Erythroblast (primary cell): ENCODE measurements at regions not wholly inside any gene's neighbourhood (a gene's known extent, or its start where the extent isn't known, plus 50 kb on each side); places are given as distances from the start of the nearest gene placed in this dataset.

Source experiments
- GATA1 ChIP-seq: IDR thresholded peaks from 2 replicates; pipeline ENCODE4 v1.6.1; 2011; ENCODE audit warnings: low read depth, mild to moderate bottlenecking, control low read depth, low read length, moderate library complexity
- POLR2A ChIP-seq: IDR thresholded peaks from 2 replicates; pipeline ENCODE4 v1.6.1; 2011; ENCODE audit warnings: mild to moderate bottlenecking, low read length

- no peak for TF ChIP-seq POLR2A
- no peak for TF ChIP-seq GATA1
Observed at GRCh38 chr12:76158518-76159321, 74.2 kb upstream of the NAP1L1 start.
